NT2/D1 (cell line): ENCODE measurements at regions not wholly inside any gene's neighbourhood (a gene's known extent, or its start where the extent isn't known, plus 50 kb on each side); places are given as distances from the start of the nearest gene placed in this dataset.
"Not testable (repeated sequence)": the region's sequence is repeated elsewhere in the genome, so short reads cannot be mapped to it uniquely, and the experiment has no call there.

Experiments
- SUZ12 ChIP-seq: IDR thresholded peaks from 2 replicates; pipeline ENCODE4 v1.6.1; 2011; ENCODE audit not compliant: insufficient read length, insufficient read depth; ENCODE audit errors: extremely low read depth
- YY1 ChIP-seq: IDR thresholded peaks from 2 replicates; pipeline ENCODE4 v1.6.1; 2011; ENCODE audit not compliant: insufficient read length, insufficient read depth
- ZNF274 ChIP-seq: IDR thresholded peaks from 2 replicates; pipeline ENCODE4 v1.6.1; 2011; ENCODE audit warnings: mild to moderate bottlenecking, low read depth, low read length

- TF ChIP-seq SUZ12, YY1, ZNF274: not testable (repeated sequence)
Measured at GRCh38 chr18:14952444-14953077, 204.6 kb downstream of the ANKRD30B start.
